Transverse colon (tissue), 4 donors: ENCODE measurements at regions not wholly inside any gene's neighbourhood (a gene's known extent, or its start where the extent isn't known, plus 50 kb on each side); places are given as distances from the start of the nearest gene placed in this dataset.

Experiments
- DNase-seq: peaks from one replicate; pipeline ENCODE4 v3.0.0-alpha.2; 2019
- H3K27ac ChIP-seq, 4 donors: fragments of 200-600 bp; sonication (generic); 2 replicates each; pipeline ENCODE4 v1.5.1; 2016 to 2018; ENCODE audit warnings: inconsistent platforms in 4 of 4
- H3K27me3 ChIP-seq: fragments of 200-600 bp; sonication (generic); 2 replicates; pipeline ENCODE4 v1.5.1; 2017; ENCODE audit warnings: inconsistent platforms
- H3K36me3 ChIP-seq, 4 donors: fragments of 200-600 bp; sonication (generic); 2 replicates each; pipeline ENCODE4 v1.5.1; 2017 to 2019; ENCODE audit warnings: inconsistent platforms in 4 of 4
- H3K4me1 ChIP-seq, 4 donors: fragments of 200-600 bp; sonication (generic); 2 replicates each; pipeline ENCODE4 v1.5.1; 2017 to 2020; ENCODE audit warnings: inconsistent platforms in 4 of 4
- H3K4me3 ChIP-seq, 4 donors: fragments of 200-600 bp; sonication (generic); 1 replicate in 1 of 4; 2 replicates in 3 of 4; pipeline versions ENCODE4 v1.5.1 to v1.6.1; 2017 to 2019; ENCODE audit warnings: inconsistent platforms in 4 of 4
- H3K9me3 ChIP-seq, 2 donors: fragments of 200-600 bp; sonication (generic); 2 replicates each; pipeline ENCODE4 v1.5.1; 2017 to 2019; ENCODE audit warnings: inconsistent platforms in 2 of 2
- EP300 ChIP-seq: sonication (generic); formaldehyde crosslinking; IDR thresholded peaks from one replicate; pipeline ENCODE4 v1.6.1; 2017; ENCODE audit warnings: antibody characterized with exemption, low read depth
- POLR2A ChIP-seq: fragments of 450-650 bp; IDR thresholded peaks from one replicate; pipeline ENCODE4 v1.6.1; 2016; ENCODE audit warnings: antibody characterized with exemption, mild to moderate bottlenecking, moderate library complexity
- POLR2AphosphoS5 ChIP-seq, 3 donors: sonication (generic); formaldehyde crosslinking; IDR thresholded peaks; one replicate each; pipeline ENCODE4 v1.6.1; 2016; ENCODE audit warnings: antibody characterized with exemption in 3 of 3
- WGBS, 2 donors: methylation state at CpG; one replicate each; pipeline ENCODE4 v1.1.5; 2018; ENCODE audit warnings: low coverage in 1 of 2; 5-methylcytosine and 5-hydroxymethylcytosine counted together
- in situ Hi-C, 4 donors: fragments of 200-750 bp; cut with MboI; loops; one replicate each; pipeline versions ENCODE4 v1.15.0 to v1.15.1; 2017; ENCODE audit warnings: low sequenced_read_pairs in 3 of 4, low pct_ligation_motif_present in 1 of 4, low pct_unique_long_range_greater_than_20kb in 1 of 4
- intact Hi-C: fragments of 100-400 bp; cut with DNase I; formaldehyde crosslinking; loops from one replicate; pipeline ENCODE4 v1.15.1; 2023; ENCODE audit warnings: low total_unique reads
- TF ChIP-seq, protein P1 (sequence below), 5 experiments: fragments of 200-600 bp in 3 of 5; fragments of 450-650 bp in 2 of 5; sonication (generic) in 3 of 5; IDR thresholded peaks; 1 replicate in 2 of 5; 2 replicates in 3 of 5; pipeline ENCODE4 v1.5.1; 2016 to 2017; ENCODE audit warnings: antibody characterized with exemption in 5 of 5, inconsistent platforms in 3 of 5, mild to moderate bottlenecking in 2 of 5, moderate library complexity in 1 of 5

DNA sequence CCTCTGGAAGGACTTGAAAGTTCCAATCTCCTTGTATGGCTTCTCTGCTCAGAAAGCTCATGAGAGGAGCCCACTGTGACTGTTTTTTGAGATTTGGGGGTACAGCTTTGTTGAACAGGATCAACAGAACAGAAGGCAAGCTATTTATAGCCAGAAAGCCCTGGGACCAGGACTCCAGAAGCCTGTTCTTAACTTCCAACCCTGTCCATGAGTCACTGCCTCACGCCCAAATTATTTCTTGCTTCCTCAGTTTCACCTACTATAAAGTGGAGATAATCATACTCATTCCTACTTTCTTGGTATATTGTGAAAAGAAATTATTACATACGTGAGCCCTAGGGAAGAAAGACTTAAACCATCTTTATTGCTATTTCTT lies 100.9 kb upstream of the MARCKS start:
- H3K36me3 ChIP-seq, result no peaks in the 10 kb centered on the region
- no peaks in the 10 kb centered on the region for H3K9me3 ChIP-seq
- H3K27ac ChIP-seq, result peak overlapping the region in 1 of 4 donors; percentile 15
- no peak for DNase-seq
- in situ Hi-C loops, result no loop called here
- 93 to 100% methylated on average over 2 of the region's 2 CpGs for WGBS, 2 donors
- no peaks in the 10 kb centered on the region for H3K27me3 ChIP-seq
- no peaks in the 10 kb centered on the region for H3K4me1 ChIP-seq
- intact Hi-C loops, result no loop called here
- H3K4me3 ChIP-seq, result no peak overlapping the region
- TF ChIP-seq POLR2A, result no peak
- TF ChIP-seq POLR2AphosphoS5 (IDR thresholded peaks at IDR 0.05), result no peak

DNA sequence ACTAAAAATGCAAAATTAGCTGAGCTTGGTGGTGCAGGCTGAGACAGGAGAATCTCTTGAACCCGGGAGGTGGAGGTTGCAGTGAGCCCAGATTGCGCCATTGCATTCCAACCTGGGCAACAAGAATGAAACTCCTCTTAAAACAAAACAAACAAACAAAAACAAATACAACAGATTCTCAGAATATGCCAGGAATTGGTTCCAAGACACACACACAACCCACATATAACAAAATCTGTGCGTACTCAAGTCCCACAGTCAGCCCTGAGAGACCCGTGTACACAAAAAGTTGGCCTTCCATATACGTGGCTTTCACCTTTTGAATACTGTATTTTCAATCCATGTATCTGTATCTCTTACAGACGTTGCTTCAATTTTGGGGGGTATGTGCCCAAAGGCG lies 98.9 kb upstream of the MARCKS start:
- no peaks in the 10 kb centered on the region for H3K4me1 ChIP-seq
- no peak for TF ChIP-seq EP300
- TF ChIP-seq, protein P1, sequence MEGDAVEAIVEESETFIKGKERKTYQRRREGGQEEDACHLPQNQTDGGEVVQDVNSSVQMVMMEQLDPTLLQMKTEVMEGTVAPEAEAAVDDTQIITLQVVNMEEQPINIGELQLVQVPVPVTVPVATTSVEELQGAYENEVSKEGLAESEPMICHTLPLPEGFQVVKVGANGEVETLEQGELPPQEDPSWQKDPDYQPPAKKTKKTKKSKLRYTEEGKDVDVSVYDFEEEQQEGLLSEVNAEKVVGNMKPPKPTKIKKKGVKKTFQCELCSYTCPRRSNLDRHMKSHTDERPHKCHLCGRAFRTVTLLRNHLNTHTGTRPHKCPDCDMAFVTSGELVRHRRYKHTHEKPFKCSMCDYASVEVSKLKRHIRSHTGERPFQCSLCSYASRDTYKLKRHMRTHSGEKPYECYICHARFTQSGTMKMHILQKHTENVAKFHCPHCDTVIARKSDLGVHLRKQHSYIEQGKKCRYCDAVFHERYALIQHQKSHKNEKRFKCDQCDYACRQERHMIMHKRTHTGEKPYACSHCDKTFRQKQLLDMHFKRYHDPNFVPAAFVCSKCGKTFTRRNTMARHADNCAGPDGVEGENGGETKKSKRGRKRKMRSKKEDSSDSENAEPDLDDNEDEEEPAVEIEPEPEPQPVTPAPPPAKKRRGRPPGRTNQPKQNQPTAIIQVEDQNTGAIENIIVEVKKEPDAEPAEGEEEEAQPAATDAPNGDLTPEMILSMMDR (IDR thresholded peaks at IDR 0.05), result no peak
- TF ChIP-seq POLR2AphosphoS5 (IDR thresholded peaks at IDR 0.05), result no peak
- TF ChIP-seq POLR2A, result no peak
- in situ Hi-C loops, result no loop called here
- H3K36me3 ChIP-seq, result no peaks in the 10 kb centered on the region
- H3K27ac ChIP-seq, result no peak overlapping the region
- 80 to 83% methylated on average over 6 to 7 of the region's 7 CpGs for WGBS, 2 donors
- no peak for DNase-seq
- H3K9me3 ChIP-seq, result no peaks in the 10 kb centered on the region
- H3K27me3 ChIP-seq, result no peaks in the 10 kb centered on the region
- intact Hi-C loops, result no loop called here
- H3K4me3 ChIP-seq, result no peak overlapping the region

DNA sequence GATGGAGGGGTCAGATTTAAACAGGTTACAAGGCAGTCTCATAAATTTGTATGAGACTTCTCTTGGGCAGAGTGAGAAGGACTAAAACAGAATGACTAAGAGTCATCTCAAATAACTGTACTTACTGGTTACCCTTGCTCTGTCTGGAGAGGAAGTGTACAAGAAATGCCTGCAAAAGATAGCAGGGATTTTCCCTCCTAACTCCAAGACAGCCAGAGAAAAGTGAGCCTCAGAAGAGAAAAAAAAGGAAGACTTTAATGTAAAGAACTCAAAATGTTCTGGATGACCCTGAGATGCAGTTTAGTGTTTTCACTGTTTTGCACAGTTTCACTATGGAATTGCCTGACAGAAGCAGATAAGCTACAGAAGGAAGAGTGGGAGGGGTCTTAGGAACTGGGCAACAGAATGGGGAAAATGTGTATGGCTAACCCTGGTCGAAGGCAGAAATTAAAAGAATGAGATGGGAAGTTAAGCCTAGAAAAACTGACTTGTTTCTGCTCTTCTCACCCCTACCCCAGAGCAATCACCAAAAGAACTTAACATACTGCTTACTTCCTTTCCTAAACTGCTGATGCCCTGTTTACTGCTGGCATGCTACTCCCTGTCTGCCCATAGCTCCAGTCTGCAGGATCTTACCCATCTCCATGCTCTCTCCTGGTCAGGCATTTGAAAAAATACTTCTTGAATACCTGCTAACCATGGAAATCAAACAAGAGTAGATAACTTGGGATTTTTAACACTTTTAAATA lies 98.1 kb upstream of the MARCKS start:
- in situ Hi-C loops, result no loop called here

DNA sequence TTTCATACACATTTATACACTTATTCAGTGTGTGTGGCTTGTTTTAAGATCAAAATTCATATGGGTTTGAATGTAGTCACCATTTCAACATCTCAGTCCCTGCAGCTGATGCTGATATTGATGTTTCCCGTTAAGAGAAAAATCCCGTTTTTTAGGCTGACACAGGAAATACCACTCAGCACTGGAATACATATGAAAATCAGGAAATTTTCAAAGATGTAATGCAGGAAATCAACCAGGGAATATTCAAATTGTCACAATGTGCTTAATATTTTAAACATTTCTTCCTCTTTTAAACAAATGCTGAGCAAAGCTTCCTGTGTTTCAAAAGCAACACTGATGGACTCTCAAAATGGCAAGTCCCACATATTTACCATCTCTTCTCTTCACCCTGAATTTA lies 94.5 kb upstream of the MARCKS start:
- Histone ChIP-seq H3K27ac (no peak overlapping the region), H3K4me3 (no peak overlapping the region), H3K27me3 (no peaks in the 10 kb centered on the region), H3K36me3 (no peaks in the 10 kb centered on the region), H3K9me3 (no peaks in the 10 kb centered on the region), H3K4me1 (no peaks in the 10 kb centered on the region)
- TF ChIP-seq POLR2AphosphoS5 (IDR thresholded peaks at IDR 0.05), result no peak
- TF ChIP-seq, protein P1 (IDR thresholded peaks at IDR 0.05), result no peak
- TF ChIP-seq POLR2A, result no peak
- intact Hi-C loops (loop anchor here (1.0 kb wide), 1 partner anchor 17 kb away; no protein-coding TSS in a partner anchor), in situ Hi-C loops (no loop called here)
- DNase-seq, result no peak
- 64 to 68% methylated on average over 2 of the region's 2 CpGs for WGBS, 2 donors

More for the DNA sequence above, 98.1 kb upstream of the MARCKS start:
- Histone ChIP-seq H3K27me3 (no peaks in the 10 kb centered on the region), H3K4me1 (no peaks in the 10 kb centered on the region), H3K36me3 (no peaks in the 10 kb centered on the region), H3K27ac (peak overlapping the region in 1 of 4 donors; percentile 39), H3K4me3 (no peak overlapping the region), H3K9me3 (no peaks in the 10 kb centered on the region)
- TF ChIP-seq POLR2A (no peak), EP300 (no peak), POLR2AphosphoS5 (IDR thresholded peaks at IDR 0.05) (no peak)
- TF ChIP-seq, protein P1 (IDR thresholded peaks at IDR 0.05), result no peak
- intact Hi-C loops, result no loop called here
- DNase-seq, result no peak
- 77% methylated on average over 1 of the region's 1 CpG; no CpG with 5 or more reads in 1 of the 2 donors for WGBS, 2 donors
